CD4-positive, alpha-beta T cell treated with Interleukin-10 for 1 hour (primary cell): ENCODE measurements at regions not wholly inside any gene's neighbourhood (a gene's known extent, or its start where the extent isn't known, plus 50 kb on each side); places are given as distances from the start of the nearest gene placed in this dataset.
"Not testable (repeated sequence)": the region's sequence is repeated elsewhere in the genome, so short reads cannot be mapped to it uniquely, and the experiment has no call there.

ENCODE experiments used
- DNase-seq: peaks from one replicate; pipeline ENCODE4 v3.0.0-alpha.2; 2020

DNA sequence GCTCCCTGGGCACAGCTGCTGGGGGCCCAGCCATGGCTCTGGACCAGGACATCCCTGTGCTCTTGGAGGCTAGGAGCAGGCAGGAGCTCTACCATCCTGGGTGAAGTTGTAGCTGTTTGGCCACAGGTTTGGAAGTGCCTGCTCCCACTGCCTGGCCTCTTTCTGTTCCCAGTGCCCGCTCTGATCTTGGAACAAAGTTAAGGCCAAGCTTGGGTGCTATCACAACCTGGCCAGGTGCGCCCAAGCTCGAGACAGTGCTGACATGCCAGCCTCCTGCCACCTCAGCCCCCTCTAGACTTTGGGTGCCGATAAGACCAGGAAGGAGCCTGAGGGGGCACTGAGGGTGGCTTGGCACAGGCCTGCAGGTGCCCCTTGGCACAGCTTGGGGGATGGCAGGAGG, 686.1 kb upstream of the AADAT start:
- DNase-seq: no peak

DNA sequence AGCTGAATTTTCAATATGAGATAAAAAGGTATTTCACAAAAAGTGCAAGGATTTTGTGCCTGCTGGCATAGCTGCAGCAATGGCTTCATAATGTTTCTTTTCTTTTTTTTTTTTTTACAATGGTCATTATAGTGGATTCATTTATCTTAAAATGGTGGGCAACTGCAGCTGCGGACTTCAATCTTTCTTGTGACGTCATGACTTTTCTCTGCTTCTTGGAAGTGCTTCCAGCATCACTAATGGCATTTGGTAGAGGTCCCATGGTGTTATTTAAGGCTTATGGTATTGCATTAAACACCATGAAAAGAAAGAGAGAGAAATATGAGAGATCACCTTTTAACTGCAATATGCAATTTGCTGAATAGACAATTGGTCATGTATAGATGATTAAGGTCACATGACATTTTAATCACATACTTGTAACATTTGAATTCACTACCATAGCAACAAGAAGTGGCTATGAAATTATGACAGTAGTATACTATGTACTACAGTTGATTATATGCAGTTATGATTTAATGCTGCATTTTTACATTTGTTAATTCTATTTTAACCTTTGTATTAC, 684.0 kb upstream of the AADAT start:
- no peak for DNase-seq

DNA sequence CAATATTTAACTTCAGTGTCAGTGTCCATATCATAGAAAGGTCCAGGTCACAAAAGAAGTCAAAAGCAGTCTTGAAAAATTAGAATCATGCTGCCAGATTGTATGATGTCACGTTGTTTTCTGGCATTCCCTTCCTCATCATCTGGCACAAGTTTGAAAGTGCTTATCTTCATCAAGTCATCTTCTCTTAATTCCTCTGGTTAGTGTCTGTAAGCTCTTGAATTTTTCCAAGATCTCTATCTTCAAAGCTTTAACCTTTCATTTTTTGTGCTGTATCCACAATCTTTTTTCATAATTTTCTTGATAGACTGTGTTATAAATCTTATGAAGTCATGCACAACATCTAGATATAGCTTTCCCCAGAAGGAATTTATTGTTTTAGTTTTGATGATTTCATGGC, 682.7 kb upstream of the AADAT start:
- no peak for DNase-seq

DNA sequence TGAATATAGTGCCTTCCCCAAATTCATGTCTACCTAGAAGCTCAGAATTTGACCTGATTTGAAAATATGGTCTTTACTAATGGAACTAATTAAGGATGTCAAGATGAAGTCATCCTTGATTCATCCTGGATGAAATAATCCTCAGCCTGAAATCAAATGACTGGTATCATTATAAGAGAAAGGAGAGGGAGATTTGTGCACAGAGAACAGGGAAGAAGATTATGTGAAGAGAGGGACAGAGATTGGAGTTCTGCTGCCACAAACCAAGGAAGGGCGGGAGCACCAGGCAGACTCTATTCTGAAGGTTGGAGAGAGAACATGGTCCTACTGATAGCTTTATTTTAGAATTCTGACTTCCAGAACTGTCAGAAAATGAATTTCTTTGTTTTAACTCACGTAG, 680.9 kb upstream of the AADAT start:
- DNase-seq: no peak

DNA sequence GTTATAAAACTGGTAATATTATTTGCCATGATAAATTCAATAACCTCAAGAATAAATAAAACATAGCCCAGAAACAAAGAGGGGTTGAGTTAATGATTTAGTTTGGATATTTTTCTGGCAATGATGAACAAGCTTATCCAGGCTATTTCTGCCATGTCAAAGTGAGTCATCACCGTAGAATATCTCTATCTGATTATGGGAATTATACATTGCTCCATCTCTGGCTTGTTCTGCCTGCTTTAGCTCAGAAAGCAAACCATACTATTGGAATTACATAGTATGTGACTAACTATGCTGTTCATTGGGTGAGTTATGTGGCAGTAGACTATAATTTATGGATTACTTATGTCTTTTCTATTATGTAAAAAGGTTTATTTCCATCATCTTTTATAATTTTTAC, 680.1 kb upstream of the AADAT start:
- no peak for DNase-seq

DNA sequence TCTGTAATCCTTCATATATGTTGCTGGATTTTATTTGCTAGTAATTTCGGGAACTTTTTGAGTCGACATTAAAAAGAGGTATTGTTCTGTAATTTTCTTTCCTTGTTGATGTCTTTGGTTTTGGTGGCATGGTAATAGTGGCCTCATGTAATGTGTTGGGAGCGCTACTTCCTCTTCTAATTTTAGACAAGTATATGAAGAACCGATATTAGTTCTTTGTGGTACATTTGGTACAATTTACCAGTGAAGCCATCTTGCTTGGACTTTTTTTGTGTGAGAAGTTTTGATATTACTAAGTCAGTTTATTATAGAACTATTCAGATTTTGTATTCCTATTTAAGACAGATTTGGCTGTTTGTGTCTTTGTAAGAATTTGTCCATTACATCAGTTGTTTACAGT, 669.2 kb upstream of the AADAT start:
- no peak for DNase-seq

DNA sequence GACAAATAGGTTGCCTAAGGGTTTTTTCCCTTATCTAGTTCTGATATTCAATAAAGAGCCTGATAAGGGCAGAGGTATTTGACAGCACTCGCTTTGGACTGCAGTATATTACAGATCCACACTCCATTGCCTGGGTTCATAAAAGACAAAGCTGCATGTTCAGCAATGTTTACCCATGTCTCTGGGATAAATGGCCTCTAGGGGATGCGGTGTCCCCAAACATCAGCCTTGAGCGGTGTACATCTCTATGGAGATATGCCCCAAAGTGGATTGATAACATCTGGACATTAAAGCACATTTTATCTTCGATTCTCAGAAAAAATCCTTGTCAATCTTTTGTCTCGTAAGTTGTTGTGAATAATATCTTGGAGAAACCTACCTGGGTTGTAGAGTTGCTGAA, 660.8 kb upstream of the AADAT start:
- no peak for DNase-seq

DNA sequence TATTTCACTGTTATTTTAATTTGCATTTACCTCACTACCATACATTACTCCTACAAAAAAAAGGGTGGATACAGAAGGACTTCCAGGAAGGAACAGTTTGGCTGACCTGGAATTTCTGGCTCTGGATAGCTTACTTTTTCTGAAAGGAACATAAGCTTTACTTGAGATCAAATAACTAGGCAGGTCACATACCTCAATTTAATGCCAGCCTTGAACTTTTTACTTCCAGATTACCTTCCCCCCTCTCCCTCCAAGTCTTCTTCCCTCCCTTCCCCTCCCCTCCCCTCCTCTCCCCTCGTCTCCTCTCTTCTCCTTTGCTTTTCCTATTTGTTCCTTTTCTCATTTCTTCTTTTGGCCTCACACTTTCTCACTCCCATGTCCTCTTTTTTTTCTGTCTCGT, 659.2 kb upstream of the AADAT start:
- DNase-seq: no peak

DNA sequence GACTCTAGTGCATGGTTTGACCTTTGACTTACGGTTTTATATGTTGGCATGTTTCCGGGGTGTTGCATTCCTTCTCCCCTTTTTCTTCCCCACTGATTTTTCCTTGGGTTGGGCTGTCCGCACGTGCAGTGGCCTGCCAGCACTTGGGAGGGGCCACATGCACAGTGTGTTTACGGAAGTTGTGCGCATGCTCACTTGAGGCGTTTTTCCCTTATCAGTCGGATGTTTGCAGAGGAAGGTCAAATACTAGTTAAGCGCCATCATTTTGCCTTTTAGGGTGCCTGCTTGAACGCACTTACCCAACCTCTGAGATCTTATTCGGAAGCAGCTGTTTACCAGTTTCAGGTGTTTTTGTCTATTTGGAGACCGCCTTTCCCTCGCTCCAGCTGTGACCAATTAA, 653.9 kb upstream of the AADAT start:
- no peak for DNase-seq

DNA sequence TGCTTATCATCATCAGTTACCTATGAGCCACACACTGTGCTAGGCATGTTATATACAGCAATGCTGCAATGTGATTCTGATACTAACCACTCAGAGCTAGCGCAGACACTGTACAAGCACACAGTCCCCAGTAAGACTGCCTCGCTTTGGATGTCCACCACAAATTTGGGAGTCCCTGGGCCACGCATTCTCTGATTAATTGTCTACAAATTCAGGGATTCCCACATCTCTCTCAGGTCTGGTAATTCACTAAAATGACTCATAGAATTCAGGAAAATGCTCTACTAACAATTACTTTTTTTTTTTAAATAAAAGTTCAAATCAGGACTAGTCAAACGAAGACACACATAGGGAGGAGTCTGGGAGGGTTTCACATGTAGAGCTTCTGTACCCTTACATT, 652.1 kb upstream of the AADAT start:
- no peak for DNase-seq

DNA sequence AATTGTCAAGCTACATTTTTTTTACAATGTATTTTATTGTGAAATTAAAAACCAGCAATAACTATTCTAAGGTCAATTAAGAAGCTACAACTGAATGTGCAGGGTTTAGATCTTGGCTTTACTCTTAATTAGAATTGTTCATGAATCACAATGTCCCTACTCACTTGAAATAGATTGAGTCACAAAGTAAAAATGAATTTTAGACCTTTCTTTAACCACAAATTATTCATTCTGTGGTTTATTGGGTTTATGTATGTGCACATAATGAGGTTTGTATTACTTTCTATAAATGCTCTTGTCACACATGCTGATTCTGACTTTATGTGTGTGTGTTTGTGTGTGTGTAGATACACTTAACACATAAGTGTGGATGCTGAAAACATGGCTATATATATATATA, 647.0 kb upstream of the AADAT start:
- DNase-seq: no peak

DNA sequence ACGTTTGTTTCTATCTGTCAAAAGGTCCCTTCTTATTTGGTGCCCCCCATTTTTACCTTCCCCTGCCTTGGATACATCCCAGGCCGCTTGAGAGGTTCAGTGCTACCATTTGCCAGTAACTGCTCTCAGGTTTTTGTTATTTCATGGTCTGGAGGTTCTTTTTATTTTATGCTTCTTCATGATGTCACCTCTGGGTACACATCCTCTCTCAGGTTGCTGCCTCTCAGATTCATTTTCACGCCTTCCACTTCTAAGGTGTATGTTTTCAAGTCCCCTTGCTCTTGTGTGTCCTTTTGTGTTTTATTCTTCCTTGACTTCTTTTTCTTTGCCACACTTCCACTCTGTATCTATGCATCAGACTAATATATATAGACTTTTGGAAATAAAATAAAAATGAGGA, 640.1 kb upstream of the AADAT start:
- DNase-seq: no peak

DNA sequence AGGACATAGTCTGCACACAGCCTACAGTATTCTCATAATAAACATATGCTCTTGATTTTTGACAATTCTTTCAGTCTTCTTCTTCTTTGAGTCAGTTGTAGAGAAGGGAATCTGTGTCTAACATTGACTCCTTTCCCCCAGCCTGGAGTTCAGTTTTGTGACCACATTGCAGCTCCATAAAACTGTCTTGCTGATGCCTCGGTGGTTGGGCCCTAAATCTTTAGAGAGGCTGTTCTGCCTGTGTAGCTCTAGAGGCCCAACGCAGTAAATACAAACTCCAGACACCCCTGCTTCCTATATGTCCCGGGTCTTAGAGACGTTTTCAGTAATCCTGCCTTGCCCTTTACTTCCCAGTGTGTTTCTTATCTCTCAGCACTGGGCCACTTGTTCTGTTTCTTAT, 639.5 kb upstream of the AADAT start:
- no peak for DNase-seq

DNA sequence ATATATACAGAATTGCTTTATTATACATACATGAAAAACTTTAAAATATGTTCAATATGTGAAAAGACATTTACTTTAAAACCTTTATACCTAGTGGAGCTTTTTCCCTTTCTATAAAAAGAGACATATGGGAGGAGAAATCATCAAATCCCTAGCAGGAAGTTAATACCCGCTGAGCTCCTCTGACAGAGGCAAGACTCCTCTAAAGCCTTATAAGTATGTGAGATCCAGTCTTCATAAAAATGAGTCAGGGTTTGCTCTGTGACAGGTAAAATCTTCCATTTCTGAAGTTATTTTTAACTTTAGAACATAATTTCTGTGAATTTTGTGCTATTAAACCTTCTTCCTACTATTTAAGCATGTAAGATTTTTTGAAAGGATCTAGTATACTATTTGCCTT, 634.4 kb upstream of the AADAT start:
- no peak for DNase-seq

DNA sequence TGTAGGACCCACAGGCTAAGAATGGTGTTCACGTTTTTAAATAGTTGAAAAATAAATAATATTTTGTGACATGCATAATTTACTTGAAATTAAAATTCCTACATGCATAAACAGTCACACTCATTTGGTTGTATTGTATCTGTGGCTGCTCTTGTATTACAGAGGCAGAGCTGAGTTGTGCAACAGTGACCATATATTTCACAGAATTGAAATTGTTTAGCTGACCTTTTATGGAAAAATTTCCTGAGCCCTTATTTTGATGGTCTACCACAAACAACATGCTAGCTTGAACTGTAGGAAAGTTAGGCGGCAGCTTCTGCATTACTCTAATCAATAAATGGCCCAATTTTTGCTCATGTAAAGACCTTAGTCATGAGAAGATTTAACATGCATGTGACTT, 633.4 kb upstream of the AADAT start:
- no peak for DNase-seq

DNA sequence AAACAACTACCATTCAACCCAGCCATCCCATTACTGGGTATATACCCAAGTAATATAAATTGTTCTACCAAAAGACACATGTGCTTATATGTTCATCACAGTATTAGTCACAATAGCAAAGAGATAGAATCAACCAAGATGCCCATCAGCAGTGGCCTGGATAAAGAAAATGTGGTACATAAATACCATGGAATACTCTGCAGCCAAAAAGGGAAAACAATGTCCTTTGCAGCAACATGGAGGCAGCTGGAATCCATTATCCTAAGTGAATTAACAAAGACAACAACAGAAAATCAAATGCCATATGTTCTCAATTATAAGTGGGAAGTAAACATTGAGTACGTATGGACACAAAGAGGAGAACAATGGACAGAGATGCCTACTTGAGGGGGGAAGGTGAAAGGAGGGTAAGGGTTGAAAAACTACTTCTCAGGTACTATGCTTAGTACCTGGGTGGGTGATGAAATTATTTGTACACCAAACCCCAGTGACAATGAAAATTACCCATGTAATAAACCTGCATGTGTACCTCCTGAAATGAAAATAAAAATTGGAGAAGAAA, 632.1 kb upstream of the AADAT start:
- DNase-seq: no peak

DNA sequence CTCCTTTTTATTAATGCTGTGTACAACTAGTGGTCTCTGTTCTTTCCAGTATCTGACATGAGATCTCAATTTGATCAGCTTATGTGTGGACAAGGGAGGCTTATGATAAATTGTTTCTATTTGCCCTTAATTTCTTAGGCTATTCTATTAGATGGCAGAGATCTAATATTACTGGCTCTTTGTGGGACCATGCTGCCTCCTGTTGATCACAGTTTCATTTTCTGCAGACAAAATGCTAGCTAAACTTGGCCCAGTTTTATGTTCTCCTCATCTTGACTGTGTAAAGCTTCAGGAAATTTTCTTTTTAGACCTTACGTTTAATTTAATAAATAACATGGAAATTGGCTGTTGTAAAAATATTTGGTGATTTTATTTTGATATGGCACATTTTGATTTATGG, 627.1 kb upstream of the AADAT start:
- no peak for DNase-seq

DNA sequence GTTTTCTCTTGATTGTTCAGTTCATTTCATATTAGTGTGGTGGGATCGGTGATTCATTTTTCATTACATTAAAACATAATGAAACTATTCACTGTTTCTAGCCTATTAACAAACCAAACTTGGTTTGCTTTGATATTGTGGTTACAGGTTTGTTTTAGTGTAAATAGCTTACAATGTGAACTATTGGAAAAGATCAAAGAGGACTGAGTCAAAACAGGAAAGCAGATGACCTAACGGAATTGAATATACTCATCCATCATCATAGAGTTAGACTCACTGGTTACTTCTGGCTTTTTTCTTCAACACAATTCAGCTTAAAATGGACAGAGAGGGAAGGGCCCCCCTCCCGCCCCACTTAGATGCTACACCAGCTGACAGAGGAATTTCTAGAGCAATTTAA, 616.2 kb upstream of the AADAT start:
- no peak for DNase-seq

DNA sequence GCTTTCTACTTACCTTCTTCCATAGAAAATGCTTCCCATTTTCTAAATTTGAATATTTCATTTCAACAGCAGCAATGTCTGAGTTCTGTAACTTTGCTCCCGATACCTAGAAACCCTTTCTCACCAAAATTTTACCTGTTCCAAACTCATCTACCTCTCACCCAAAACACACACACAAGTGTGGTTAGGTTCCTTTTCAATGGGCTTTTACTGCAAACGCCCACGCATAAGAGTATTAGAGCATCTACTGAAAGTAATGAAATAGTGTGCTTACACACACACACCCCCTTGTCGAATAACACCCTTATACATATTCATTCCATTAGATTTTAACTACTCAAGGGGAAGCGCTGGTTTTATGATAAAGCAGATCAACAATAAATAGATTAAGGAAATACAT, 610.3 kb upstream of the AADAT start:
- DNase-seq: no peak

DNA sequence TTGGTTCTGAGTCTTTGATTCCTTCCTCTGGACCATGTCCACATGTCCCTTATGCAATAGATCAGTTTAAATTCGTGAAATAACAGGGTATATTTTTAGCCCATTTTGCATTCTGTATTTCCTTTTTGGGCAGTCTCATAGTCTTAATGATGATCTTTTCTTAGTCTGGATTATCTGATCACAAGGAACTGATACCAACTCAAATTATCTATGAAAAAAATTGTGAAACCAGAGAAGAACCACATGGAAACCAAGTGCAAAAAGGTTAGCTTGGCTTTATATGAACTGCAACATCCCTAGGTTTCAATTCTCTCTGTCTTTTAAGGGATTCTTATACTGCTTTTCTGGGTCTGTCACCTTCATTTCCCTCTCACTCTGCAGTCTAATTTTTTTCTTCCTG, 608.6 kb upstream of the AADAT start:
- DNase-seq: no peak

DNA sequence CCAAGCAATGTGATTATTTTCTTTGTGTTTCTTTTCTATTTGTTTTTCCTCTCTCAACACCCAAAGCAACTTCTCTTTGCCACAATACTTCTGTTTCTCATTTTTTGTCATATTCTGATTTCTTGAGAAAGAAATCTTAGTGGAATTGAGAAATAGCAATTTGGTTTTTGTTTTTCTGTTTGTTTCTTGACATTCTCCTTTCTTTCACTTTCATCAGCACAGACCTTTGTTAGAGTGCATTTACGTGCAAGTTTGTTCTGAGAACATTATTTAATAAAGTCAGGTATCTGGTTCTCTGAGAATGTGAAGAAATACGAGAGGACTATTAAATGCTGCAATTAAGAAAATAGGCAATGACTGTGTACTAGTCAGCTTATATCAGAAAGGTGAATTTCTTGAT, 608.1 kb upstream of the AADAT start:
- DNase-seq: no peak

DNA sequence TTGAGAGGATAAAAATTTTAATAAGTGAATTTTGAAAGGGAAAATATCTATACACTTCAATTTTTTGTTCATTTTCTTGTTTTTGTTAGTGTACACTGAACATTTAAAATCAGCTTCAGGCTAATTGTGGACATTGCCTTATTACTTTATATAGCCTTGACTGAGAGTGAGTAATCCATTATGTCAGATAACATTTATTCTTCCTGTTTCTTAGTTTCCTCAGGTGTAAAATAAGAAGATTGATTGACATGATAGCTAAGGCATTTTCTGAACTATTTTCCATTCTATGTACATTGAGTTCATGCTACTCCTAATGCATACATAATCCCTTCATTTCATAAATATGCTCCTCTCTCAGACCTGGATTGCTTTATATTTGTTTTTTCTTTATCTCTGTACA, 607.3 kb upstream of the AADAT start:
- DNase-seq: no peak

DNA sequence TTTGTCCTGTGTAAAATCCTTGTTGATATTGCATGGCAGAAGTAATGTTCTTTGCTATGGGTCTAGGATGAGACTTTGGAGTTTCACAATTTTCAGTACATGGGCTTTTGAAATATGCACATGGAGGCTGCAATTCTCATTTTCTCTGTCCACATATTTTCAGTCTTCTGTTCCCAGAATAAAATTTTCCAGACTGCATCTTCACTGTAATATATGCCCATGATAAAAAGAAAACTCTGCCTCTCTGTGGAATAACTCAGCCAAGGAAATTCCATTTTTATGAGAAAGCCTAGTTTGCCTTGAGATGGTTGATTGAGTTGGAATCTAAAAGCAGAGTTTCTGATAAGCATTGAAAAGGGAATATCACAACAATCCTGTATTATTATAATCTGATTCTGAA, 601.4 kb upstream of the AADAT start:
- no peak for DNase-seq

DNA sequence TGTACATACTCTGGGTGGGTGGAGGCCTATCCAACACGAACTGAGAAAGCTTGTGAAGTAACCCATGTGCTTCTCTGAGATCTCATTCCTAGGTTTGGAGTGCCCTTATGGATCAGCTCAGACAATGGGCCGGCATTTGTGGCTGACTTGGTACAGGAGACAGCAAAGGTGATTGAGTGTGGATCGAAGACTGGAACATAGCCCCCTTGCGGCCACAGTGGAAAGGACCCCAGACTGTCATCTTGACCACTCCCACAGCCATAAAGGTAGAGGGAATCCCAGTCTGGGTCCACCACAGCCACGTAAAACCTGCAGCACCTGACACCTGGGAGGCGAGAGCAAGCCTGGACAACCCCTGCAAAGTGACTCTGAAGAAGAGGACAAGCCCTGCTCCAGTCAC, 598.0 kb upstream of the AADAT start:
- no peak for DNase-seq

DNA sequence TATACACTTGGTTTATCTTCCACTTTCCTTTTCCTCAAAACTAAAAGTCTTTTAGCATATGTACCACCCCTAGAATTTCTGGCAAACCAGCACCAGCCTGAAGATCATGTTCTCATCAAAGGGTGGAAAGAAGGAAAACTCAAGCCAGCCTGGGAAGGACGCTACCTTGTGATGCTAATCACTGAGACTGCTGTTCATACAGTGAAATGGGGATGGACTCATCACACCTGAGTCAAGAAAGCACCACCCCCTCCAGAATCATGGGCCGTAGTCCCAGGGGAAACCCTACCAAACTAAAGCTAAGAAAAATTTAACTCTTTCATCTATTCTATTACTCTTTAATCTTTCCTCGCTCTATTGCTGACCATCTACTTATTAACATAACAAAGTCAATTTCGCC, 595.9 kb upstream of the AADAT start:
- not testable (repeated sequence) for DNase-seq
